ENCODE measurements at regions not wholly inside any gene's neighbourhood (a gene's known extent, or its start where the extent isn't known, plus 50 kb on each side); places are given as distances from the start of the nearest gene placed in this dataset.

DNA sequence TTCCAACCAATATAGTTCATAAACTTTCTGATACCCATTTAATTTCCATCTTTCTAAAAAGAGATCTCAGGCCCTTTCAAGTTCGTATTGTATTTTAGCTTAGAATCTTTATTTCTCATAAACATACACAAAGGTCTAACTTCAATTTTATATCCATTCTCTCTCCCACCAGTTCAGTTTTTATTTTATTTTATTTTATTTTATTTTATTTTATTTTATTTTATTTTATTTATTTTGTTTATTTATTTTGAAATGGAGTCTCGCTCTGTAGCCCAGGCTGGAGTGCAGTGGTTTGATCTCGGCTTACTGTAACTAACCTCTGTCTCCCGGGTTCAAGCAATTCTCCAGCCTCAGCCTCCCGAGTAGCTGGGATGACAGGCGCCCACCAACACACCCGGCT, 552.8 kb downstream of the SLITRK5 start:
- Histone ChIP-seq H3K9me2 (ENCODE audit: insufficient read depth) (no peaks in the 10 kb centered on the region), H3K4me2 (no peak overlapping the region), H3K4me1 (ENCODE audit: insufficient read depth) (no peaks in the 10 kb centered on the region), H4K20me1 (replicated peaks; ENCODE audit: insufficient read depth) (no peaks in the 10 kb centered on the region), H3K36me3 (ENCODE audit: insufficient read depth) (no peaks in the 10 kb centered on the region), H2AFZ (no peak overlapping the region), H3K79me2 (replicated peaks; ENCODE audit: insufficient read depth) (no peaks in the 10 kb centered on the region), H3K27ac (ENCODE audit: low read depth) (no peak overlapping the region), H3K4me3 (no peak overlapping the region), H3F3A (replicated peaks; ENCODE audit: low read depth) (no peaks in the 10 kb centered on the region), H3K27me3 (ENCODE audit: insufficient read depth) (no peaks in the 10 kb centered on the region)
- H3K36me3 Mint-ChIP-seq (ENCODE audit: low read depth), result no peaks in the 10 kb centered on the region
- TF ChIP-seq, protein P1, sequence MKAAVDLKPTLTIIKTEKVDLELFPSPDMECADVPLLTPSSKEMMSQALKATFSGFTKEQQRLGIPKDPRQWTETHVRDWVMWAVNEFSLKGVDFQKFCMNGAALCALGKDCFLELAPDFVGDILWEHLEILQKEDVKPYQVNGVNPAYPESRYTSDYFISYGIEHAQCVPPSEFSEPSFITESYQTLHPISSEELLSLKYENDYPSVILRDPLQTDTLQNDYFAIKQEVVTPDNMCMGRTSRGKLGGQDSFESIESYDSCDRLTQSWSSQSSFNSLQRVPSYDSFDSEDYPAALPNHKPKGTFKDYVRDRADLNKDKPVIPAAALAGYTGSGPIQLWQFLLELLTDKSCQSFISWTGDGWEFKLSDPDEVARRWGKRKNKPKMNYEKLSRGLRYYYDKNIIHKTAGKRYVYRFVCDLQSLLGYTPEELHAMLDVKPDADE (IDR thresholded peaks at IDR 0.05), result no peak
- TF ChIP-seq POLR2AphosphoS5 (IDR thresholded peaks at IDR 0.05; ENCODE audit: low read depth) (no peak), NANOG (IDR thresholded peaks at IDR 0.05; ENCODE audit: borderline replicate concordance) (no peak), STAT1 (IDR thresholded peaks at IDR 0.05; ENCODE audit: unreplicated experiment) (no peak), EZH2 (IDR thresholded peaks at IDR 0.05; ENCODE audit: low read depth, unreplicated experiment) (no peak), EZH2phosphoT487 (IDR thresholded peaks at IDR 0.05; ENCODE audit: unreplicated experiment) (no peak), ZNF114 (CRISPR knock-in tag; IDR thresholded peaks at IDR 0.05) (no peak), CREB1 (CRISPR knock-in tag; IDR thresholded peaks at IDR 0.05; ENCODE audit: low read depth) (no peak), JUNB (IDR thresholded peaks at IDR 0.05; ENCODE audit: unreplicated experiment) (no peak), ZNF331 (CRISPR knock-in tag; IDR thresholded peaks at IDR 0.05; ENCODE audit: low read depth) (no peak)
- TF ChIP-seq, protein P2, sequence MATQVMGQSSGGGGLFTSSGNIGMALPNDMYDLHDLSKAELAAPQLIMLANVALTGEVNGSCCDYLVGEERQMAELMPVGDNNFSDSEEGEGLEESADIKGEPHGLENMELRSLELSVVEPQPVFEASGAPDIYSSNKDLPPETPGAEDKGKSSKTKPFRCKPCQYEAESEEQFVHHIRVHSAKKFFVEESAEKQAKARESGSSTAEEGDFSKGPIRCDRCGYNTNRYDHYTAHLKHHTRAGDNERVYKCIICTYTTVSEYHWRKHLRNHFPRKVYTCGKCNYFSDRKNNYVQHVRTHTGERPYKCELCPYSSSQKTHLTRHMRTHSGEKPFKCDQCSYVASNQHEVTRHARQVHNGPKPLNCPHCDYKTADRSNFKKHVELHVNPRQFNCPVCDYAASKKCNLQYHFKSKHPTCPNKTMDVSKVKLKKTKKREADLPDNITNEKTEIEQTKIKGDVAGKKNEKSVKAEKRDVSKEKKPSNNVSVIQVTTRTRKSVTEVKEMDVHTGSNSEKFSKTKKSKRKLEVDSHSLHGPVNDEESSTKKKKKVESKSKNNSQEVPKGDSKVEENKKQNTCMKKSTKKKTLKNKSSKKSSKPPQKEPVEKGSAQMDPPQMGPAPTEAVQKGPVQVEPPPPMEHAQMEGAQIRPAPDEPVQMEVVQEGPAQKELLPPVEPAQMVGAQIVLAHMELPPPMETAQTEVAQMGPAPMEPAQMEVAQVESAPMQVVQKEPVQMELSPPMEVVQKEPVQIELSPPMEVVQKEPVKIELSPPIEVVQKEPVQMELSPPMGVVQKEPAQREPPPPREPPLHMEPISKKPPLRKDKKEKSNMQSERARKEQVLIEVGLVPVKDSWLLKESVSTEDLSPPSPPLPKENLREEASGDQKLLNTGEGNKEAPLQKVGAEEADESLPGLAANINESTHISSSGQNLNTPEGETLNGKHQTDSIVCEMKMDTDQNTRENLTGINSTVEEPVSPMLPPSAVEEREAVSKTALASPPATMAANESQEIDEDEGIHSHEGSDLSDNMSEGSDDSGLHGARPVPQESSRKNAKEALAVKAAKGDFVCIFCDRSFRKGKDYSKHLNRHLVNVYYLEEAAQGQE (IDR thresholded peaks at IDR 0.05; ENCODE audit: unreplicated experiment), result no peak
- TF ChIP-seq, protein P3, sequence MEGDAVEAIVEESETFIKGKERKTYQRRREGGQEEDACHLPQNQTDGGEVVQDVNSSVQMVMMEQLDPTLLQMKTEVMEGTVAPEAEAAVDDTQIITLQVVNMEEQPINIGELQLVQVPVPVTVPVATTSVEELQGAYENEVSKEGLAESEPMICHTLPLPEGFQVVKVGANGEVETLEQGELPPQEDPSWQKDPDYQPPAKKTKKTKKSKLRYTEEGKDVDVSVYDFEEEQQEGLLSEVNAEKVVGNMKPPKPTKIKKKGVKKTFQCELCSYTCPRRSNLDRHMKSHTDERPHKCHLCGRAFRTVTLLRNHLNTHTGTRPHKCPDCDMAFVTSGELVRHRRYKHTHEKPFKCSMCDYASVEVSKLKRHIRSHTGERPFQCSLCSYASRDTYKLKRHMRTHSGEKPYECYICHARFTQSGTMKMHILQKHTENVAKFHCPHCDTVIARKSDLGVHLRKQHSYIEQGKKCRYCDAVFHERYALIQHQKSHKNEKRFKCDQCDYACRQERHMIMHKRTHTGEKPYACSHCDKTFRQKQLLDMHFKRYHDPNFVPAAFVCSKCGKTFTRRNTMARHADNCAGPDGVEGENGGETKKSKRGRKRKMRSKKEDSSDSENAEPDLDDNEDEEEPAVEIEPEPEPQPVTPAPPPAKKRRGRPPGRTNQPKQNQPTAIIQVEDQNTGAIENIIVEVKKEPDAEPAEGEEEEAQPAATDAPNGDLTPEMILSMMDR (conservative IDR thresholded peaks at IDR 0.05; ENCODE audit: low read depth in 2 of 2), result no peak
- TF ChIP-seq, protein P4, sequence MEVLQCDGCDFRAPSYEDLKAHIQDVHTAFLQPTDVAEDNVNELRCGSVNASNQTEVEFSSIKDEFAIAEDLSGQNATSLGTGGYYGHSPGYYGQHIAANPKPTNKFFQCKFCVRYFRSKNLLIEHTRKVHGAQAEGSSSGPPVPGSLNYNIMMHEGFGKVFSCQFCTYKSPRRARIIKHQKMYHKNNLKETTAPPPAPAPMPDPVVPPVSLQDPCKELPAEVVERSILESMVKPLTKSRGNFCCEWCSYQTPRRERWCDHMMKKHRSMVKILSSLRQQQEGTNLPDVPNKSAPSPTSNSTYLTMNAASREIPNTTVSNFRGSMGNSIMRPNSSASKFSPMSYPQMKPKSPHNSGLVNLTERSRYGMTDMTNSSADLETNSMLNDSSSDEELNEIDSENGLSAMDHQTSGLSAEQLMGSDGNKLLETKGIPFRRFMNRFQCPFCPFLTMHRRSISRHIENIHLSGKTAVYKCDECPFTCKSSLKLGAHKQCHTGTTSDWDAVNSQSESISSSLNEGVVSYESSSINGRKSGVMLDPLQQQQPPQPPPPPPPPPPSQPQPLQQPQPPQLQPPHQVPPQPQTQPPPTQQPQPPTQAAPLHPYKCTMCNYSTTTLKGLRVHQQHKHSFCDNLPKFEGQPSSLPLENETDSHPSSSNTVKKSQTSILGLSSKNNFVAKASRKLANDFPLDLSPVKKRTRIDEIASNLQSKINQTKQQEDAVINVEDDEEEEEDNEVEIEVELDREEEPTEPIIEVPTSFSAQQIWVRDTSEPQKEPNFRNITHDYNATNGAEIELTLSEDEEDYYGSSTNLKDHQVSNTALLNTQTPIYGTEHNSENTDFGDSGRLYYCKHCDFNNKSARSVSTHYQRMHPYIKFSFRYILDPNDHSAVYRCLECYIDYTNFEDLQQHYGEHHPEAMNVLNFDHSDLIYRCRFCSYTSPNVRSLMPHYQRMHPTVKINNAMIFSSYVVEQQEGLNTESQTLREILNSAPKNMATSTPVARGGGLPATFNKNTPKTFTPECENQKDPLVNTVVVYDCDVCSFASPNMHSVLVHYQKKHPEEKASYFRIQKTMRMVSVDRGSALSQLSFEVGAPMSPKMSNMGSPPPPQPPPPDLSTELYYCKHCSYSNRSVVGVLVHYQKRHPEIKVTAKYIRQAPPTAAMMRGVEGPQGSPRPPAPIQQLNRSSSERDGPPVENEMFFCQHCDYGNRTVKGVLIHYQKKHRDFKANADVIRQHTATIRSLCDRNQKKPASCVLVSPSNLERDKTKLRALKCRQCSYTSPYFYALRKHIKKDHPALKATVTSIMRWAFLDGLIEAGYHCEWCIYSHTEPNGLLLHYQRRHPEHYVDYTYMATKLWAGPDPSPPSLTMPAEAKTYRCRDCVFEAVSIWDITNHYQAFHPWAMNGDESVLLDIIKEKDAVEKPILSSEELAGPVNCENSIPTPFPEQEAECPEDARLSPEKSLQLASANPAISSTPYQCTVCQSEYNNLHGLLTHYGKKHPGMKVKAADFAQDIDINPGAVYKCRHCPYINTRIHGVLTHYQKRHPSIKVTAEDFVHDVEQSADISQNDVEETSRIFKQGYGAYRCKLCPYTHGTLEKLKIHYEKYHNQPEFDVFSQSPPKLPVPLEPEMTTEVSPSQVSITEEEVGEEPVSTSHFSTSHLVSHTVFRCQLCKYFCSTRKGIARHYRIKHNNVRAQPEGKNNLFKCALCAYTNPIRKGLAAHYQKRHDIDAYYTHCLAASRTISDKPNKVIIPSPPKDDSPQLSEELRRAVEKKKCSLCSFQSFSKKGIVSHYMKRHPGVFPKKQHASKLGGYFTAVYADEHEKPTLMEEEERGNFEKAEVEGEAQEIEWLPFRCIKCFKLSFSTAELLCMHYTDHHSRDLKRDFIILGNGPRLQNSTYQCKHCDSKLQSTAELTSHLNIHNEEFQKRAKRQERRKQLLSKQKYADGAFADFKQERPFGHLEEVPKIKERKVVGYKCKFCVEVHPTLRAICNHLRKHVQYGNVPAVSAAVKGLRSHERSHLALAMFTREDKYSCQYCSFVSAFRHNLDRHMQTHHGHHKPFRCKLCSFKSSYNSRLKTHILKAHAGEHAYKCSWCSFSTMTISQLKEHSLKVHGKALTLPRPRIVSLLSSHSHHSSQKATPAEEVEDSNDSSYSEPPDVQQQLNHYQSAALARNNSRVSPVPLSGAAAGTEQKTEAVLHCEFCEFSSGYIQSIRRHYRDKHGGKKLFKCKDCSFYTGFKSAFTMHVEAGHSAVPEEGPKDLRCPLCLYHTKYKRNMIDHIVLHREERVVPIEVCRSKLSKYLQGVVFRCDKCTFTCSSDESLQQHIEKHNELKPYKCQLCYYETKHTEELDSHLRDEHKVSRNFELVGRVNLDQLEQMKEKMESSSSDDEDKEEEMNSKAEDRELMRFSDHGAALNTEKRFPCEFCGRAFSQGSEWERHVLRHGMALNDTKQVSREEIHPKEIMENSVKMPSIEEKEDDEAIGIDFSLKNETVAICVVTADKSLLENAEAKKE (CRISPR knock-in tag; IDR thresholded peaks at IDR 0.05), result no peak
- H3K4me3 Mint-ChIP-seq, result no peak overlapping the region
- no peak for DNase-seq (ENCODE audit: low spot score)
- H3K27me3 Mint-ChIP-seq (ENCODE audit: insufficient read depth, low read depth, poor library complexity), result no peaks in the 10 kb centered on the region
- no peaks in the 10 kb centered on the region for H3K4me1 Mint-ChIP-seq
- peaks cover 5% of the 10 kb centered on the region; the same call in 2 of the 3 replicates for H3K9me3 Mint-ChIP-seq
- no peak for ATAC-seq
- H3K27ac Mint-ChIP-seq, result no peak overlapping the region

Measured in GM23338 (cell line).